Activated naive CD4-positive, alpha-beta T cell treated with anti-CD3 and anti-CD28 coated beads for 36 hours (primary cell): ENCODE measurements at regions not wholly inside any gene's neighbourhood (a gene's known extent, or its start where the extent isn't known, plus 50 kb on each side); places are given as distances from the start of the nearest gene placed in this dataset.

Experiments used
- CTCF ChIA-PET: fragments of 350-600 bp; sonication (Branson Sonifier 250); formaldehyde crosslinking; loops from one replicate; lab custom pipeline; 2021; ENCODE audit warnings: antibody characterized with exemption; lab: Charles Lee
- DNase-seq: peaks from one replicate; pipeline ENCODE4 v3.0.0-alpha.2; 2020
- H3K27ac Mint-ChIP-seq: one replicate; pipeline ENCODE4 v1.8.0; 2021; ENCODE audit warnings: mild to moderate bottlenecking, mixed read lengths
- H3K27me3 Mint-ChIP-seq: one replicate; pipeline ENCODE4 v1.8.0; 2021; ENCODE audit warnings: low read depth, mixed read lengths
- H3K36me3 Mint-ChIP-seq: one replicate; pipeline ENCODE4 v1.8.0; 2021; ENCODE audit warnings: low read depth, mixed read lengths
- H3K4me1 Mint-ChIP-seq: one replicate; pipeline ENCODE4 v1.8.0; 2021; ENCODE audit warnings: low read depth, mixed read lengths
- H3K4me3 Mint-ChIP-seq: one replicate; pipeline ENCODE4 v1.8.0; 2021; ENCODE audit warnings: mild to moderate bottlenecking, moderate library complexity, mixed read lengths
- H3K9me3 Mint-ChIP-seq: one replicate; pipeline ENCODE4 v1.8.0; 2021; ENCODE audit warnings: mixed read lengths
- intact Hi-C: fragments of 100-400 bp; cut with micrococcal nuclease; formaldehyde crosslinking; loops from one replicate; pipeline ENCODE4 v1.15.1; 2023

DNA sequence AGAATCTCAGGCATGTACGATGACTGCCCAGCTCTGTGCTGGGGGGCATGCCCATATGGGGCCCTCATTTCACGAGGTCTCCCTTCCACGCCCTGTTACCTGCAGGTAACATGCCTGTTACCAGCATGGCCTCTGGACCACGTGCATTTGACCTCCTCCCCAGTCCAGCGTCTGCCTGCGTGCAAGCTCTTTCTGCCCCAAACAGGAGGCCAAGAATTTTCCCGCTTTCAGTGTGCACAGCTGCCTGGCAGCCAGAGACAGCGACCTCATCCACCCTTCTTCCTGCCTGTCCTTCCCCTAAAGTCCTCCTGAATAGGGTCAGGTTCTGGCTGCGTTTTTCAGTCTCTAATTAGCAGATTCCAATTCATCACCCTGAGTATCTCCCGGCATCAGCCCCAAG, 306.5 kb upstream of the ZFHX3 start:
- no peaks in the 10 kb centered on the region for H3K27me3 Mint-ChIP-seq
- no peaks in the 10 kb centered on the region for H3K9me3 Mint-ChIP-seq
- no peak overlapping the region for H3K27ac Mint-ChIP-seq
- no peaks in the 10 kb centered on the region for H3K36me3 Mint-ChIP-seq
- no peak overlapping the region for H3K4me3 Mint-ChIP-seq
- no peak for DNase-seq
- H3K4me1 Mint-ChIP-seq = no peaks in the 10 kb centered on the region
- CTCF ChIA-PET = no interaction called here
- intact Hi-C loops = no loop called here

- Mint-ChIP-seq H3K9me3 (no peaks in the 10 kb centered on the region), H3K4me3 (no peak overlapping the region), H3K27me3 (no peaks in the 10 kb centered on the region), H3K27ac (no peak overlapping the region), H3K4me1 (no peaks in the 10 kb centered on the region), H3K36me3 (no peaks in the 10 kb centered on the region)
- CTCF ChIA-PET = no interaction called here
- no peak for DNase-seq
- intact Hi-C loops = no loop called here
Measured at GRCh38 chr16:73350707-73351452, 303.0 kb upstream of the ZFHX3 start.

GRCh38 chr16:73347500-73348375, 299.8 kb upstream of the ZFHX3 start:
- DNase-seq = no peak
- intact Hi-C loops = no loop called here
- no peaks in the 10 kb centered on the region for H3K27me3 Mint-ChIP-seq
- CTCF ChIA-PET = no interaction called here
- no peak overlapping the region for H3K4me3 Mint-ChIP-seq
- H3K9me3 Mint-ChIP-seq = no peaks in the 10 kb centered on the region
- no peaks in the 10 kb centered on the region for H3K36me3 Mint-ChIP-seq
- H3K4me1 Mint-ChIP-seq = no peaks in the 10 kb centered on the region
- no peak overlapping the region for H3K27ac Mint-ChIP-seq

- CTCF ChIA-PET = no interaction called here
- Mint-ChIP-seq H3K27ac (no peak overlapping the region), H3K36me3 (no peaks in the 10 kb centered on the region), H3K9me3 (no peaks in the 10 kb centered on the region), H3K4me3 (no peak overlapping the region), H3K27me3 (no peaks in the 10 kb centered on the region), H3K4me1 (no peaks in the 10 kb centered on the region)
- intact Hi-C loops = no loop called here
- DNase-seq = no peak
Measured at GRCh38 chr16:73339821-73340220, 291.9 kb upstream of the ZFHX3 start.

- intact Hi-C loops = no loop called here
- no peak overlapping the region for H3K27ac Mint-ChIP-seq
- DNase-seq = no peak
- H3K27me3 Mint-ChIP-seq = no peaks in the 10 kb centered on the region
- H3K36me3 Mint-ChIP-seq = no peaks in the 10 kb centered on the region
- H3K9me3 Mint-ChIP-seq = no peaks in the 10 kb centered on the region
- CTCF ChIA-PET = no interaction called here
- H3K4me1 Mint-ChIP-seq = no peaks in the 10 kb centered on the region
- H3K4me3 Mint-ChIP-seq = no peak overlapping the region
Measured at GRCh38 chr16:73337373-73338296, 289.7 kb upstream of the ZFHX3 start.

DNA sequence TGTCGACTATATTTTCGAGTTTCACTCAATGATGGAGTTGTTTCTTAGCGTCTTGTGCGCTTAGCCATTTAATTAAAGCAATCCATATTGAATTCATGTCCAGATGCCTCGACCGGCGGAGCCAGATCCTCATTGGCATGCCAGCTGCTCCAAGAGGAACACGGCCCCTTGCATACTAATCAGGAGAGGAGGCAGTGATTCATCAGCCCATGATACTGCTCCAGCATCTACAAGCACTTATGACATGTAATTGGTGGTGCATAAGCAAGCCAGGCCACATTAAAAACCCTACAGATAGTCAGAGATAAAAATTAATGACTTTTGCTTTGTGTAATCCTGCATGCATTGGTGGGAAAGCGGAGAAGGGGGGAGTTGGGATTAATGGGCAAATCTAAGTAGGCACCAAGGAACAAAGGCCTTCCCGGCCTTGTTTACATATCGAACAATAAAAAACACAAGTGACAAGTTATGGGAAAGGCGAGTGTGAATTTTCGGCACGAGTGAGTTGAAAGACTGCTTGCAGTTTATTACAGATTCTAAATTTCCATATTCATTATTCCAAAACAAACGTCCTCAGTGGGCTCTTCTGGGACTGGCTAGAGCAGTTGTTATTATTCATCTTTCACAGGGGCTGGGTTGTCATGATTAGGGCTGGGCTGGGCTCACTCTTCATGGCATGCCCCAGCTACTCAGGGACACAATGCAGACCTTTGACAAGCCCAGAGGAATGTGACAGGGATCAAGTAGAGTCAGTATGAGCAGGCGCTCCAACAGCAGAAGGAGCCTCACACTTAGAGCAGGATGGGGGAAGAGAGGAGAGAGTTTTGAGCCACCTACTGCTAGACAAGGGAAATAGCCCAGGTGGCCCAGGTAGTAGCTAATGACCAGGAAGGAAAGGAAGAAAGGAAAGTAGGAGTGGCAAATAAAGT, 281.7 kb upstream of the ZFHX3 start:
- Mint-ChIP-seq H3K36me3 (no peaks in the 10 kb centered on the region), H3K9me3 (no peaks in the 10 kb centered on the region), H3K4me1 (no peaks in the 10 kb centered on the region), H3K27me3 (peaks cover under 1% of the 10 kb centered on the region), H3K27ac (no peak overlapping the region), H3K4me3 (no peak overlapping the region)
- intact Hi-C loops = no loop called here
- DNase-seq = no peak
- CTCF ChIA-PET = no interaction called here

- intact Hi-C loops = no loop called here
- Mint-ChIP-seq H3K4me1 (no peaks in the 10 kb centered on the region), H3K27ac (no peak overlapping the region), H3K36me3 (no peaks in the 10 kb centered on the region), H3K9me3 (no peaks in the 10 kb centered on the region), H3K4me3 (no peak overlapping the region), H3K27me3 (peaks cover 3% of the 10 kb centered on the region)
- CTCF ChIA-PET = no interaction called here
- DNase-seq = no peak
Measured at GRCh38 chr16:73326770-73327470, 279.0 kb upstream of the ZFHX3 start.

- peaks cover 3% of the 10 kb centered on the region for H3K27me3 Mint-ChIP-seq
- H3K36me3 Mint-ChIP-seq = no peaks in the 10 kb centered on the region
- CTCF ChIA-PET = no interaction called here
- intact Hi-C loops = no loop called here
- H3K9me3 Mint-ChIP-seq = no peaks in the 10 kb centered on the region
- H3K27ac Mint-ChIP-seq = no peak overlapping the region
- no peak overlapping the region for H3K4me3 Mint-ChIP-seq
- no peaks in the 10 kb centered on the region for H3K4me1 Mint-ChIP-seq
- no peak for DNase-seq
Measured at GRCh38 chr16:73326221-73326620, 278.3 kb upstream of the ZFHX3 start.

DNA sequence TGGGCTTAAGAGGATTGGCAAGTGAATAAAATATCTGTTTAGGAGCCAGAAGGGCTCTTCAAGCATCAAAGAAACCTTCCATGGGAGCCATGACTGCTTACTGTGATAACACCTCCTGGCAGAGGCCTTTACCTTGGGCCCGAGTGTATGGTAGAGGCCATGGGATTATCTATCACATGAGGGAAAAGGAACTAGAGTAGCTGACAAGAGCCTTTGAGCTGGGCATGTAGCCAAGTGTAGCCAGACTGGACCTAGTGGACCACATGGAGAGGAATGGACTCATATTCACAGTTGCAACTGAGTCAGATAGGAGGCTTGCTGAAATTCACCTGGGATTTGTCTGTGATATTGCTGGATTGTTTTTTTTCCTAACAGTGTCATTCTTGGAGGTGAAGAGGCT, 276.0 kb upstream of the ZFHX3 start:
- Mint-ChIP-seq H3K9me3 (no peaks in the 10 kb centered on the region), H3K4me1 (no peaks in the 10 kb centered on the region), H3K36me3 (no peaks in the 10 kb centered on the region), H3K4me3 (no peak overlapping the region), H3K27ac (no peak overlapping the region), H3K27me3 (peaks cover 3% of the 10 kb centered on the region)
- DNase-seq = no peak
- intact Hi-C loops = no loop called here
- CTCF ChIA-PET = no interaction called here

DNA sequence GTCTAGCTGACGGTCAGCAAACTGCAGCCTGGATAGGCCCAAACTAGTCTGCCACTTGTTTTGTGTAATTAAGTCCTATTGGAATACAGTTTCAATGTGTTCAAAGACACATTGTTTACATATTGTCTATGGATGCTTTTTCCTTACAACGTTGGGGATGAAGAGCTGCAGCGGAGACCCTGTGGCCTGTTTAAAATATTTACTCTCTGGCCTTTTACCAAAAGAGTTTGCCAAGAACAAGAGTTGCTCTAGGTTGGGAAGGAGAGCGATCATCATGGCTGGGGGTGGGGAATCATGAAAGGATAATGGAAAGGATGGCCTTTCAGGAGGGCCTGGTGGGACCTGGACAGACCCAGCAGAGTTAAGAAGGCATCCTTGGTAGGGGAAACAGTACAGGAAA, 274.9 kb upstream of the ZFHX3 start:
- Mint-ChIP-seq H3K36me3 (no peaks in the 10 kb centered on the region), H3K4me3 (no peak overlapping the region), H3K4me1 (no peaks in the 10 kb centered on the region), H3K27ac (no peak overlapping the region), H3K27me3 (peaks cover 3% of the 10 kb centered on the region), H3K9me3 (peaks cover 1% of the 10 kb centered on the region)
- intact Hi-C loops = no loop called here
- CTCF ChIA-PET = no interaction called here
- no peak for DNase-seq

GRCh38 chr16:73321853-73322252, 273.9 kb upstream of the ZFHX3 start:
- DNase-seq = no peak
- intact Hi-C loops = no loop called here
- CTCF ChIA-PET = no interaction called here
- Mint-ChIP-seq H3K27ac (no peak overlapping the region), H3K4me3 (no peak overlapping the region), H3K36me3 (no peaks in the 10 kb centered on the region), H3K4me1 (no peaks in the 10 kb centered on the region), H3K27me3 (peaks cover 6% of the 10 kb centered on the region), H3K9me3 (peaks cover 1% of the 10 kb centered on the region)
